ENCODE measurements at regions not wholly inside any gene's neighbourhood (a gene's known extent, or its start where the extent isn't known, plus 50 kb on each side); places are given as distances from the start of the nearest gene placed in this dataset.

- Histone ChIP-seq H2BK5ac (ENCODE audit: low read length) (no peak overlapping the region), H2AFZ (ENCODE audit: low read length) (no peak overlapping the region), H3K4ac (ENCODE audit: low read length) (no peak overlapping the region), H3K14ac (ENCODE audit: low read length) (no peak overlapping the region), H2BK12ac (ENCODE audit: low read length) (no peak overlapping the region), H2AK5ac (ENCODE audit: low read depth, low read length) (no peak overlapping the region), H3K36me3 (replicated peaks in 1 of 2; ENCODE audit: control insufficient read depth in 2 of 2, insufficient read depth in 2 of 2, low read length in 2 of 2) (no peaks in the 10 kb centered on the region), H3K79me1 (ENCODE audit: low read depth, low read length) (no peaks in the 10 kb centered on the region), H4K91ac (ENCODE audit: low read depth, low read length, poor library complexity) (no peak overlapping the region), H3K27me3 (ENCODE audit: control insufficient read depth in 3 of 3, insufficient read depth in 3 of 3, low read depth in 1 of 3, low read length in 3 of 3) (no peaks in the 10 kb centered on the region), H3K27ac (replicated peaks; ENCODE audit: low read length) (no peak overlapping the region), H3K9ac (ENCODE audit: low read depth, low read length, poor library complexity) (no peak overlapping the region), H3K4me2 (ENCODE audit: insufficient read depth, low read length, poor library complexity, severe bottlenecking) (no peak overlapping the region), H3K4me3 (ENCODE audit: low read length in 2 of 2) (no peak overlapping the region), H3K9me3 (replicated peaks in 1 of 2; ENCODE audit: control insufficient read depth in 2 of 2, insufficient read depth in 1 of 2, low read depth in 1 of 2, low read length in 2 of 2) (peaks cover 0 to 2% of the 10 kb centered on the region in 2 donors), H3K4me1 (ENCODE audit: control insufficient read depth in 2 of 2, insufficient read depth in 1 of 2, low read depth in 1 of 2, low read length in 2 of 2) (peaks cover 0 to 19% of the 10 kb centered on the region in 2 donors), H4K8ac (ENCODE audit: low read depth, low read length) (no peak overlapping the region), H2BK120ac (ENCODE audit: low read depth, low read length) (no peak overlapping the region), H3K18ac (ENCODE audit: low read length) (no peak overlapping the region), H3K23ac (ENCODE audit: low read depth, low read length, poor library complexity) (no peak overlapping the region), H2BK15ac (ENCODE audit: low read length) (no peak overlapping the region)
- DNase-seq (ENCODE audit: low spot score): peak; percentile 12
- WGBS, 2 donors (ENCODE audit: extremely low coverage in 2 of 2, insufficient read length in 2 of 2, insufficient replicate concordance in 1 of 2): no CpG with 5 or more reads among the region's 5 CpGs
Measured at GRCh38 chr7:49643321-49643720, 130.1 kb upstream of the VWC2 start.

- WGBS, 2 donors (ENCODE audit: extremely low coverage in 2 of 2, insufficient read length in 2 of 2, insufficient replicate concordance in 1 of 2): no CpG with 5 or more reads among the region's 4 CpGs
- no peak overlapping the region for H3K27ac ChIP-seq (replicated peaks; ENCODE audit: low read length)
Measured at GRCh38 chr7:49643736-49644135, 129.7 kb upstream of the VWC2 start.

GRCh38 chr7:49644396-49645166 lies 128.9 kb upstream of the VWC2 start:
- no peak overlapping the region for H3K4ac ChIP-seq (ENCODE audit: low read length)
- peaks cover 0 to 19% of the 10 kb centered on the region in 2 donors for H3K4me1 ChIP-seq (ENCODE audit: control insufficient read depth in 2 of 2, insufficient read depth in 1 of 2, low read depth in 1 of 2, low read length in 2 of 2)
- no peak overlapping the region for H3K18ac ChIP-seq (ENCODE audit: low read length)
- no peaks in the 10 kb centered on the region for H3K27me3 ChIP-seq (ENCODE audit: control insufficient read depth in 3 of 3, insufficient read depth in 3 of 3, low read depth in 1 of 3, low read length in 3 of 3)
- no peak overlapping the region for H2BK15ac ChIP-seq (ENCODE audit: low read length)
- no peak overlapping the region for H3K4me3 ChIP-seq (ENCODE audit: low read length in 2 of 2)
- no peak overlapping the region for H2AFZ ChIP-seq (ENCODE audit: low read length)
- no peak overlapping the region for H3K4me2 ChIP-seq (ENCODE audit: insufficient read depth, low read length, poor library complexity, severe bottlenecking)
- H2BK12ac ChIP-seq (ENCODE audit: low read length): no peak overlapping the region
- WGBS, 2 donors (ENCODE audit: extremely low coverage in 2 of 2, insufficient read length in 2 of 2, insufficient replicate concordance in 1 of 2): no CpG with 5 or more reads among the region's 3 CpGs
- H3K27ac ChIP-seq (replicated peaks; ENCODE audit: low read length): peak overlapping the region; percentile 5
- no peak overlapping the region for H3K14ac ChIP-seq (ENCODE audit: low read length)
- no peaks in the 10 kb centered on the region for H3K36me3 ChIP-seq (replicated peaks in 1 of 2; ENCODE audit: control insufficient read depth in 2 of 2, insufficient read depth in 2 of 2, low read length in 2 of 2)
- no peak overlapping the region for H4K8ac ChIP-seq (ENCODE audit: low read depth, low read length)
- H4K91ac ChIP-seq (ENCODE audit: low read depth, low read length, poor library complexity): no peak overlapping the region
- H2AK5ac ChIP-seq (ENCODE audit: low read depth, low read length): no peak overlapping the region
- peaks cover 0 to 2% of the 10 kb centered on the region in 2 donors for H3K9me3 ChIP-seq (replicated peaks in 1 of 2; ENCODE audit: control insufficient read depth in 2 of 2, insufficient read depth in 1 of 2, low read depth in 1 of 2, low read length in 2 of 2)
- peak; percentile 20 for DNase-seq (ENCODE audit: low spot score)
- no peak overlapping the region for H2BK120ac ChIP-seq (ENCODE audit: low read depth, low read length)
- no peak overlapping the region for H3K9ac ChIP-seq (ENCODE audit: low read depth, low read length, poor library complexity)
- no peaks in the 10 kb centered on the region for H3K79me1 ChIP-seq (ENCODE audit: low read depth, low read length)
- no peak overlapping the region for H3K23ac ChIP-seq (ENCODE audit: low read depth, low read length, poor library complexity)
- H2BK5ac ChIP-seq (ENCODE audit: low read length): no peak overlapping the region

More at GRCh38 chr7:49643736-49644135, 129.7 kb upstream of the VWC2 start:
- Histone ChIP-seq H3K79me1 (ENCODE audit: low read depth, low read length) (no peaks in the 10 kb centered on the region), H4K8ac (ENCODE audit: low read depth, low read length) (no peak overlapping the region), H3K27me3 (ENCODE audit: control insufficient read depth in 3 of 3, insufficient read depth in 3 of 3, low read depth in 1 of 3, low read length in 3 of 3) (no peaks in the 10 kb centered on the region), H2AFZ (ENCODE audit: low read length) (no peak overlapping the region), H3K4me2 (ENCODE audit: insufficient read depth, low read length, poor library complexity, severe bottlenecking) (no peak overlapping the region), H3K4me1 (ENCODE audit: control insufficient read depth in 2 of 2, insufficient read depth in 1 of 2, low read depth in 1 of 2, low read length in 2 of 2) (peaks cover 0 to 19% of the 10 kb centered on the region in 2 donors), H3K14ac (ENCODE audit: low read length) (no peak overlapping the region), H2BK5ac (ENCODE audit: low read length) (no peak overlapping the region), H3K4ac (ENCODE audit: low read length) (no peak overlapping the region), H3K4me3 (ENCODE audit: low read length in 2 of 2) (no peak overlapping the region), H3K9me3 (replicated peaks in 1 of 2; ENCODE audit: control insufficient read depth in 2 of 2, insufficient read depth in 1 of 2, low read depth in 1 of 2, low read length in 2 of 2) (peaks cover 0 to 2% of the 10 kb centered on the region in 2 donors), H3K23ac (ENCODE audit: low read depth, low read length, poor library complexity) (no peak overlapping the region), H2AK5ac (ENCODE audit: low read depth, low read length) (no peak overlapping the region), H2BK12ac (ENCODE audit: low read length) (no peak overlapping the region), H3K9ac (ENCODE audit: low read depth, low read length, poor library complexity) (no peak overlapping the region), H2BK120ac (ENCODE audit: low read depth, low read length) (no peak overlapping the region), H3K36me3 (replicated peaks in 1 of 2; ENCODE audit: control insufficient read depth in 2 of 2, insufficient read depth in 2 of 2, low read length in 2 of 2) (no peaks in the 10 kb centered on the region), H2BK15ac (ENCODE audit: low read length) (no peak overlapping the region), H4K91ac (ENCODE audit: low read depth, low read length, poor library complexity) (no peak overlapping the region), H3K18ac (ENCODE audit: low read length) (no peak overlapping the region)
- no peak for DNase-seq (ENCODE audit: low spot score)

GRCh38 chr7:49645296-49645695 lies 128.1 kb upstream of the VWC2 start:
- Histone ChIP-seq H3K79me1 (ENCODE audit: low read depth, low read length) (no peaks in the 10 kb centered on the region), H3K9me3 (replicated peaks in 1 of 2; ENCODE audit: control insufficient read depth in 2 of 2, insufficient read depth in 1 of 2, low read depth in 1 of 2, low read length in 2 of 2) (peaks cover 0 to 2% of the 10 kb centered on the region in 2 donors), H3K9ac (ENCODE audit: low read depth, low read length, poor library complexity) (no peak overlapping the region), H3K18ac (ENCODE audit: low read length) (no peak overlapping the region), H4K91ac (ENCODE audit: low read depth, low read length, poor library complexity) (no peak overlapping the region), H3K23ac (ENCODE audit: low read depth, low read length, poor library complexity) (no peak overlapping the region), H3K27me3 (ENCODE audit: control insufficient read depth in 3 of 3, insufficient read depth in 3 of 3, low read depth in 1 of 3, low read length in 3 of 3) (no peaks in the 10 kb centered on the region), H3K4me2 (ENCODE audit: insufficient read depth, low read length, poor library complexity, severe bottlenecking) (no peak overlapping the region), H2AFZ (ENCODE audit: low read length) (no peak overlapping the region), H2BK12ac (ENCODE audit: low read length) (no peak overlapping the region), H3K36me3 (replicated peaks in 1 of 2; ENCODE audit: control insufficient read depth in 2 of 2, insufficient read depth in 2 of 2, low read length in 2 of 2) (no peaks in the 10 kb centered on the region), H3K27ac (replicated peaks; ENCODE audit: low read length) (no peak overlapping the region), H3K14ac (ENCODE audit: low read length) (no peak overlapping the region), H3K4me3 (ENCODE audit: low read length in 2 of 2) (no peak overlapping the region), H4K8ac (ENCODE audit: low read depth, low read length) (no peak overlapping the region), H3K4me1 (ENCODE audit: control insufficient read depth in 2 of 2, insufficient read depth in 1 of 2, low read depth in 1 of 2, low read length in 2 of 2) (peaks cover 0 to 19% of the 10 kb centered on the region in 2 donors), H2BK120ac (ENCODE audit: low read depth, low read length) (no peak overlapping the region), H2BK15ac (ENCODE audit: low read length) (no peak overlapping the region), H2AK5ac (ENCODE audit: low read depth, low read length) (no peak overlapping the region), H2BK5ac (ENCODE audit: low read length) (no peak overlapping the region), H3K4ac (ENCODE audit: low read length) (no peak overlapping the region)
- DNase-seq (ENCODE audit: low spot score): no peak
- WGBS, 2 donors (ENCODE audit: extremely low coverage in 2 of 2, insufficient read length in 2 of 2, insufficient replicate concordance in 1 of 2): no CpG with 5 or more reads among the region's 3 CpGs

All from neuronal stem cell (in vitro differentiated cells).